ENCODE measurements at regions not wholly inside any gene's neighbourhood (a gene's known extent, or its start where the extent isn't known, plus 50 kb on each side); places are given as distances from the start of the nearest gene placed in this dataset.

DNA sequence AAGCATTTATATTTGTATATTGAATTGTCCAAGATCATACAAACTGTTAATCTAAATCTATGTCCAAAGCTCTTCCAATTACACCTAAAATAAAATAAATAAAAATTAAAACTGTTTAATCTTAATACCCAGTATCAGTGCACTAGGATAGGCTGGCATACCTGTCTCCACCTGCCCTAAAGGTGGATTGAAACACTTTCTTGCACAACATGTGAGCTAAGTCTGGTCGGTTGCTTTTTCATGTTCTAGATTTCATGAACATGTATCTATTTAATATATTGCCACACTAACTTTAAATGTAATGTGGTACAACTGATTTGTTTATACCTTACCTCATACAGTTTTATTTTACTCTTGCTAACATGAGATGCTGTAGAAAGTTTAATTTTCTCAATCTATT is 193.0 kb downstream of the VGLL3 start:
- no peak for DNase-seq (ENCODE audit: low read depth)
- H3K27me3 ChIP-seq (ENCODE audit: control insufficient read depth, insufficient read depth, low read length), result no peaks in the 10 kb centered on the region
- no peaks in the 10 kb centered on the region for H3K36me3 ChIP-seq (ENCODE audit: control insufficient read depth, insufficient read depth, low read length)
- ChIA-PET CTCF (interaction anchor here (0.9 kb wide), 1 partner anchor 138 kb away, joined by 3 read pairs; no protein-coding TSS in a partner anchor), POLR2A (no interaction called here)
- TF ChIP-seq, protein P1, sequence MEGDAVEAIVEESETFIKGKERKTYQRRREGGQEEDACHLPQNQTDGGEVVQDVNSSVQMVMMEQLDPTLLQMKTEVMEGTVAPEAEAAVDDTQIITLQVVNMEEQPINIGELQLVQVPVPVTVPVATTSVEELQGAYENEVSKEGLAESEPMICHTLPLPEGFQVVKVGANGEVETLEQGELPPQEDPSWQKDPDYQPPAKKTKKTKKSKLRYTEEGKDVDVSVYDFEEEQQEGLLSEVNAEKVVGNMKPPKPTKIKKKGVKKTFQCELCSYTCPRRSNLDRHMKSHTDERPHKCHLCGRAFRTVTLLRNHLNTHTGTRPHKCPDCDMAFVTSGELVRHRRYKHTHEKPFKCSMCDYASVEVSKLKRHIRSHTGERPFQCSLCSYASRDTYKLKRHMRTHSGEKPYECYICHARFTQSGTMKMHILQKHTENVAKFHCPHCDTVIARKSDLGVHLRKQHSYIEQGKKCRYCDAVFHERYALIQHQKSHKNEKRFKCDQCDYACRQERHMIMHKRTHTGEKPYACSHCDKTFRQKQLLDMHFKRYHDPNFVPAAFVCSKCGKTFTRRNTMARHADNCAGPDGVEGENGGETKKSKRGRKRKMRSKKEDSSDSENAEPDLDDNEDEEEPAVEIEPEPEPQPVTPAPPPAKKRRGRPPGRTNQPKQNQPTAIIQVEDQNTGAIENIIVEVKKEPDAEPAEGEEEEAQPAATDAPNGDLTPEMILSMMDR (IDR thresholded peaks at IDR 0.05; ENCODE audit: insufficient read depth, low read depth, low read length), result no peak
- H3K4me3 ChIP-seq (ENCODE audit: low read depth, low read length), result no peak overlapping the region

DNA sequence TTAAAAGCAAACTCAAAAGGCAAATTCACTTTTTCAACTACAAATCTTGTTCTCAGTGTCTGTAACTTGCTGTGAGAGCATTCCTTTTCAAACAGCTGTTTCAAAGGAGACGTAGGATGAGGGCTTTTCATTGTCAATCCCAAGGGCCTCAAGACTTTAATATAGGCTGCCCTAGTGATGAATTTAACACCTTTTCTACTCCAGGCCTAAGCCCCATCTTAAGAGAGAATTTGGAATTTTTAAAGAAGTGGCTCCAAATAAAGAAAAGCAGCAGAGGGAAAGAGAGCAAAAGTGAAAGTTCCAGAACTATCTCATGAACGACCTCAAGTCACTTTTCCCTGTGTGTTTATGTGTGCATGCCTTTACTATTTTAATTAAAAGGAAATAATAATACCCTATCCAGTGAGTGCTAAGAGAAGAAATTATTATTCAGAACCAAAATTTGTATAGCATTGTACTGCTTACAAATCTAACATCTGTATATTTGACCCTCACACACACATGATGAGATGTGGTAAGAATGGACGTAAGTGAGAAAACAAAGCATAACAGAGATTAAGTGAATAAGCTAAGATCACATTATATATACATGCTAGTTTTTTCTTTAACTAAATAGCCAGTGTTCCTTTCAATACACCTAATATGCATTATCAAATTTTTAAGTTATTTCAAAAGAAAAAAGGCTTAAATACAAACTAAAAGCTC is 196.4 kb downstream of the VGLL3 start:
- no peaks in the 10 kb centered on the region for H3K27me3 ChIP-seq (ENCODE audit: control insufficient read depth, insufficient read depth, low read length)
- H3K36me3 ChIP-seq (ENCODE audit: control insufficient read depth, insufficient read depth, low read length), result no peaks in the 10 kb centered on the region
- DNase-seq (ENCODE audit: low read depth), result no peak
- ChIA-PET CTCF (interaction anchor here (0.5 to 1.4 kb wide), 5 partner anchors 9 to 199 kb away, joined by 3 to 6 read pairs (median 3); no protein-coding TSS in a partner anchor), POLR2A (interaction anchor here (0.6 to 1.1 kb wide), 5 partner anchors 20 to 191 kb away, joined by 3 to 9 read pairs (median 4); no protein-coding TSS in a partner anchor)
- no peak overlapping the region for H3K4me3 ChIP-seq (ENCODE audit: low read depth, low read length)
- TF ChIP-seq, protein P1 (IDR thresholded peaks at IDR 0.05; ENCODE audit: insufficient read depth, low read depth, low read length), result no peak

DNA sequence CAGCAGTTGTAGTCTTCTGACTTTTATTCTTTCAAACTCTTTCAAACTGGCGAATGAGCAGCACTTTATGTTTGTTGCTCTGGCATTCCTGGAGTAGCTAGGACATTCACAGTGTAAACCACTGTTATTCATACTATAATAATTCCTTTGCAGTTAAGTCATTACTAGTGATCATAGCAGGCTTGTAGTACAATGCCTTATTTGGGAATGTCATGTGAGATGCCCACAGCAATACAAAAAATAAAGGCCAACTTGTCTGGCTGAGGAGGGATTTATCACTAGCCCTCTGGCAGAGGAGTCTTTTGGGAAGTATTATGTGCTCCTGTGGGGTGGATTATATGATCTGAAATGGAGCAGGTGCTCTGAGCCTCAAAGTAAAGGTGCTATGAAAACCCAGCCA is 197.2 kb downstream of the VGLL3 start:
- peak; percentile 92 for DNase-seq (ENCODE audit: low read depth)
- no peaks in the 10 kb centered on the region for H3K36me3 ChIP-seq (ENCODE audit: control insufficient read depth, insufficient read depth, low read length)
- CTCF ChIA-PET, result interaction anchor here (1.1 to 1.3 kb wide), 3 partner anchors 19 to 291 kb away, joined by 3 to 6 read pairs (median 3); no protein-coding TSS in a partner anchor
- no peak overlapping the region for H3K4me3 ChIP-seq (ENCODE audit: low read depth, low read length)
- TF ChIP-seq, protein P1 (IDR thresholded peaks at IDR 0.05; ENCODE audit: insufficient read depth, low read depth, low read length), result no peak
- H3K27me3 ChIP-seq (ENCODE audit: control insufficient read depth, insufficient read depth, low read length), result no peaks in the 10 kb centered on the region
- POLR2A ChIA-PET, result interaction anchor here (0.6 to 1.1 kb wide), 5 partner anchors 19 to 192 kb away, joined by 3 to 9 read pairs (median 4); no protein-coding TSS in a partner anchor

DNA sequence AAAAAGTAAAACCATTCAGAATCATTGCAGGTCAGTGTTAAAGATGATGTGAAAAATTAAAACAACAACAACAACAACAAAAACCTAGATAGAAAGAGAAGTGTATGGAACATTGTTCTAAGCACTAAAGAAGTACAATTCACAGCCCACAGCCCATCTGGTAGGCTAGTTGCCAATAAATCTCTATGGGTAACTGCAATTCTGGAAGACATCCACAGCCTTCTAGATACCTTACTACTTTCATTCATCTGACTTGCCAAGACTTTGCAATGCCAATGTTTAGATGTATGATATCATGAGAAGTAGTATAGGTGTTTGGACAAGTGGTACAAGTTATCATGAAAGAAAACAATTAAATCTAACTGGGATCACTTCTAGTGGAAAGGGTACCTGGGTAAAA is 198.6 kb downstream of the VGLL3 start:
- Histone ChIP-seq H3K36me3 (ENCODE audit: control insufficient read depth, insufficient read depth, low read length) (no peaks in the 10 kb centered on the region), H3K4me3 (ENCODE audit: low read depth, low read length) (no peak overlapping the region), H3K27me3 (ENCODE audit: control insufficient read depth, insufficient read depth, low read length) (no peaks in the 10 kb centered on the region)
- ChIA-PET POLR2A (no interaction called here), CTCF (interaction anchor here (1.2 to 1.3 kb wide), 2 partner anchors 134 to 178 kb away, joined by 3 to 4 read pairs; no protein-coding TSS in a partner anchor)
- DNase-seq (ENCODE audit: low read depth), result no peak
- TF ChIP-seq, protein P1 (IDR thresholded peaks at IDR 0.05; ENCODE audit: insufficient read depth, low read depth, low read length), result no peak

DNA sequence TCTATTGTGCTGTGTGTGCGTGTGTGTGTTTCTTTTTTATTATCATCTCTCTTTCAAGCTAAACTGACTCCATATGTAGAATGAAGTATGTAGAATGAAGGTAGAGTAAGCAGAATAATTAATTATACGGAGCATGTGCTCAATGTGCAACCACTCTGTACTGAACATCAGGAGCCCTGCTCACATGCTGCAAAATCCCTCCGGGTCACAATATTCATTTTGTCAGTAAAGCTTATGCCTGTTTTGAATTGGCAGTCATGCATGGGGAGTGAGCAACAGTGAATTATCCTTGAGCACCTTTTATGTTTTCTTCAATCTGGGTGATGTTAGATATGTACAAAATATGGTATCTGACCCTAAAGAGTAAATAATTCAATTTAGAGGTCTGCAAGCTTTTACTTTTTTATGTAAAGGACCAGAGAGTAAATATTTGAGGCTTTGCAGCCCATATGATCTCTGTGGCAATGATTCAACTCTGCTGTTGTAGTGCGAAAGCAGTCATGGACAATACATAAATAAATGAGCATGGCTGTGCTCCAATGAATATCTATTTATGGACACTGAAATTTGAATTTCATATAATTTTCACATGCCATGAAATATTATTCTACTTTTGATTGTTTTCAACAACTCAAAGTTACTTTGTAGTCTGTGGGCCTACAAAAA is 199.9 kb downstream of the VGLL3 start:
- Histone ChIP-seq H3K36me3 (ENCODE audit: control insufficient read depth, insufficient read depth, low read length) (no peaks in the 10 kb centered on the region), H3K27me3 (ENCODE audit: control insufficient read depth, insufficient read depth, low read length) (no peaks in the 10 kb centered on the region), H3K4me3 (ENCODE audit: low read depth, low read length) (no peak overlapping the region)
- TF ChIP-seq, protein P1 (IDR thresholded peaks at IDR 0.05; ENCODE audit: insufficient read depth, low read depth, low read length), result no peak
- ChIA-PET CTCF (interaction anchor here (1.1 to 1.3 kb wide), 4 partner anchors 135 to 298 kb away, joined by 3 to 4 read pairs (median 4); no protein-coding TSS in a partner anchor), POLR2A (no interaction called here)
- DNase-seq (ENCODE audit: low read depth), result no peak
